ENCODE measurements at regions not wholly inside any gene's neighbourhood (a gene's known extent, or its start where the extent isn't known, plus 50 kb on each side); places are given as distances from the start of the nearest gene placed in this dataset.
A peak's percentile ranks its signal among the peaks of the same experiment; 100 is the strongest.

DNA sequence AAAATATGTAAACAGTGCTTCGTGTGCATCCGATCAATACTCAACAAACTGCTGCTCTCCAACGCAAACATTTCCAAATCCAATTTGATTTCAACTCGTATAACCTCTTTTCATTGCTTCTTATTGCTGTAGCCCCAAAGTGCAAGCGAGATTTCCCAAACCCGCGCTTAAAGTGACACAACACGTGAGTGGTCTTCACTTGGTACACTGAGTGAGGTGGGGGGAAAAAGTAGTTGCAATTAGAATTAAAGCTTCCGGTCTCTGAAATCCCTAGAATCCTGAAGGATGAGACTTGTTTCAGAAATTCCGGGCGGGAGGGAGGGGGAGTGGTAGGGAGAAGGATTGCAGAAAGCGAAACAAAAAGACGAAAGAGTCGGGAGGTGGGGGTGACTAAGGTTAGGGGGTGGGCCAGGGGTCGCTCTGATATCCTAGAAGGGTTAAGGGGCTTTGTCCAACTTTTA, 387.5 kb downstream of the BCAT1 start:
- Histone ChIP-seq H3K9ac (ENCODE audit: low read length) (no peak overlapping the region; the same call in 1 of the 2 replicates), H4K20me1 (ENCODE audit: insufficient read depth, low read depth, low read length) (no peaks in the 10 kb centered on the region), H3K4me1 (ENCODE audit: low read length) (peaks cover 4% of the 10 kb centered on the region), H3K27me3 (ENCODE audit: low read length) (no peaks in the 10 kb centered on the region), H3K27ac (ENCODE audit: low read length) (no peak overlapping the region), H3K9me3 (ENCODE audit: low read length) (no peaks in the 10 kb centered on the region), H3K79me2 (ENCODE audit: low read length) (no peaks in the 10 kb centered on the region), H3K4me2 (ENCODE audit: low read depth, low read length, poor library complexity, severe bottlenecking) (peak overlapping the region; percentile 60), H2AFZ (ENCODE audit: low read length) (0 out of 2 replicates have a peak overlapping the region, but pooled peaks have one; percentile 51), H3K9me2 (replicated peaks; ENCODE audit: insufficient read depth, low read length) (no peaks in the 10 kb centered on the region), H3K4me3 (ENCODE audit: low read length) (peak overlapping the region; percentile 48), H3K36me3 (ENCODE audit: insufficient read depth, low read length) (no peaks in the 10 kb centered on the region)
- no peak for DNase-seq

- Histone ChIP-seq H2AFZ (ENCODE audit: low read length) (no peak overlapping the region), H3K27me3 (ENCODE audit: low read length) (no peaks in the 10 kb centered on the region), H3K36me3 (ENCODE audit: insufficient read depth, low read length) (no peaks in the 10 kb centered on the region), H3K9ac (ENCODE audit: low read length) (no peak overlapping the region), H4K20me1 (ENCODE audit: insufficient read depth, low read depth, low read length) (no peaks in the 10 kb centered on the region), H3K9me3 (ENCODE audit: low read length) (no peaks in the 10 kb centered on the region), H3K4me1 (ENCODE audit: low read length) (peaks cover 4% of the 10 kb centered on the region), H3K79me2 (ENCODE audit: low read length) (no peaks in the 10 kb centered on the region), H3K27ac (ENCODE audit: low read length) (no peak overlapping the region), H3K4me3 (ENCODE audit: low read length) (no peak overlapping the region), H3K4me2 (ENCODE audit: low read depth, low read length, poor library complexity, severe bottlenecking) (no peak overlapping the region), H3K9me2 (replicated peaks; ENCODE audit: insufficient read depth, low read length) (no peaks in the 10 kb centered on the region)
- DNase-seq, result no peak
These were observed 388.1 kb downstream of the BCAT1 start for GRCh38 chr12:24560831-24561271.

DNA sequence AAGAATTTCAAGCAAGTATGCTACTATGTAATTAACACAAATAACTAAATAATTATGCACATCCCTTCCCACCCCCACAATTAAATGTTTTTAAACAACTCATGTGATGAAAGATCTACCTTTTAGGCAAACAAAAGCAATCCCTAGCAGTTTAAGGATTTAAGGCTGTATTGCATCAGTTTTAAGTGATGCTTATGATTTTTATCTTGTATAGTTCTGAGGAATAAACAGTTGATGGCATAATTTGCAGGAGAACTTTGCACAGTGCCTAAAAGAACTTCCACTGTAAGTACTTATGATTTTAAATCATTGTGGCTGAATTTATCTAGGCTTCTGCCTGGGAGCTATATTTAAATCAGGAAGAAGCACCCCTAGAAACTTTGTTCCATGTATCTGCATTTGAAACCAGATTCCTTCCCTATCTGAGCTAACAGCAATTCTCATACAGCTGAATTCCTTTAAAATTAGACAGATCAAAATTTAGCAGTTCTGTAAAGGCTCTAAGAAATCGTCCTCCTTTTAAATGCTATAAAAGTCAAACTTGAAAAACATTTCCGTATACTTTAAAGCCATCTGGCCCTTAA, 388.6 kb downstream of the BCAT1 start:
- no peak overlapping the region for H3K4me2 ChIP-seq (ENCODE audit: low read depth, low read length, poor library complexity, severe bottlenecking)
- H3K4me1 ChIP-seq (ENCODE audit: low read length), result peaks cover 4% of the 10 kb centered on the region
- DNase-seq, result no peak
- H3K79me2 ChIP-seq (ENCODE audit: low read length), result no peaks in the 10 kb centered on the region
- no peaks in the 10 kb centered on the region for H3K36me3 ChIP-seq (ENCODE audit: insufficient read depth, low read length)
- H3K9ac ChIP-seq (ENCODE audit: low read length), result no peak overlapping the region
- H4K20me1 ChIP-seq (ENCODE audit: insufficient read depth, low read depth, low read length), result no peaks in the 10 kb centered on the region
- H2AFZ ChIP-seq (ENCODE audit: low read length), result no peak overlapping the region
- H3K27me3 ChIP-seq (ENCODE audit: low read length), result no peaks in the 10 kb centered on the region
- no peaks in the 10 kb centered on the region for H3K9me3 ChIP-seq (ENCODE audit: low read length)
- H3K4me3 ChIP-seq (ENCODE audit: low read length), result no peak overlapping the region
- H3K27ac ChIP-seq (ENCODE audit: low read length), result no peak overlapping the region
- no peaks in the 10 kb centered on the region for H3K9me2 ChIP-seq (replicated peaks; ENCODE audit: insufficient read depth, low read length)

GRCh38 chr12:24557738-24558137, 391.2 kb downstream of the BCAT1 start:
- Histone ChIP-seq H3K36me3 (ENCODE audit: insufficient read depth, low read length) (no peaks in the 10 kb centered on the region), H3K27me3 (ENCODE audit: low read length) (no peaks in the 10 kb centered on the region), H2AFZ (ENCODE audit: low read length) (no peak overlapping the region), H3K27ac (ENCODE audit: low read length) (no peak overlapping the region), H3K9me2 (replicated peaks; ENCODE audit: insufficient read depth, low read length) (no peaks in the 10 kb centered on the region), H3K9me3 (ENCODE audit: low read length) (no peaks in the 10 kb centered on the region), H3K4me1 (ENCODE audit: low read length) (peaks cover 4% of the 10 kb centered on the region), H3K4me3 (ENCODE audit: low read length) (no peak overlapping the region), H3K4me2 (ENCODE audit: low read depth, low read length, poor library complexity, severe bottlenecking) (no peak overlapping the region), H3K9ac (ENCODE audit: low read length) (no peak overlapping the region), H3K79me2 (ENCODE audit: low read length) (no peaks in the 10 kb centered on the region), H4K20me1 (ENCODE audit: insufficient read depth, low read depth, low read length) (no peaks in the 10 kb centered on the region)
- DNase-seq, result no peak

GRCh38 chr12:24555730-24556129, 393.2 kb downstream of the BCAT1 start:
- Histone ChIP-seq H3K79me2 (ENCODE audit: low read length) (no peaks in the 10 kb centered on the region), H3K9me3 (ENCODE audit: low read length) (no peaks in the 10 kb centered on the region), H3K4me2 (ENCODE audit: low read depth, low read length, poor library complexity, severe bottlenecking) (no peak overlapping the region), H3K9me2 (replicated peaks; ENCODE audit: insufficient read depth, low read length) (no peaks in the 10 kb centered on the region), H3K27ac (ENCODE audit: low read length) (no peak overlapping the region), H3K27me3 (ENCODE audit: low read length) (no peaks in the 10 kb centered on the region), H3K36me3 (ENCODE audit: insufficient read depth, low read length) (no peaks in the 10 kb centered on the region), H3K9ac (ENCODE audit: low read length) (no peak overlapping the region), H3K4me3 (ENCODE audit: low read length) (no peak overlapping the region), H2AFZ (ENCODE audit: low read length) (no peak overlapping the region), H4K20me1 (ENCODE audit: insufficient read depth, low read depth, low read length) (no peaks in the 10 kb centered on the region), H3K4me1 (ENCODE audit: low read length) (no peaks in the 10 kb centered on the region)
- no peak for DNase-seq

- Histone ChIP-seq H3K9me3 (ENCODE audit: low read length) (no peaks in the 10 kb centered on the region), H3K36me3 (ENCODE audit: insufficient read depth, low read length) (no peaks in the 10 kb centered on the region), H3K4me3 (ENCODE audit: low read length) (no peak overlapping the region), H3K9ac (ENCODE audit: low read length) (no peak overlapping the region), H3K4me1 (ENCODE audit: low read length) (no peaks in the 10 kb centered on the region), H2AFZ (ENCODE audit: low read length) (no peak overlapping the region), H3K27ac (ENCODE audit: low read length) (no peak overlapping the region), H3K4me2 (ENCODE audit: low read depth, low read length, poor library complexity, severe bottlenecking) (no peak overlapping the region), H3K79me2 (ENCODE audit: low read length) (no peaks in the 10 kb centered on the region), H3K27me3 (ENCODE audit: low read length) (no peaks in the 10 kb centered on the region), H3K9me2 (replicated peaks; ENCODE audit: insufficient read depth, low read length) (no peaks in the 10 kb centered on the region), H4K20me1 (ENCODE audit: insufficient read depth, low read depth, low read length) (no peaks in the 10 kb centered on the region)
- no peak for DNase-seq
These were observed 394.1 kb downstream of the BCAT1 start for GRCh38 chr12:24554612-24555295.

- no peak overlapping the region for H3K27ac ChIP-seq (ENCODE audit: low read length)
- H4K20me1 ChIP-seq (ENCODE audit: insufficient read depth, low read depth, low read length), result no peaks in the 10 kb centered on the region
- no peak overlapping the region for H2AFZ ChIP-seq (ENCODE audit: low read length)
- H3K36me3 ChIP-seq (ENCODE audit: insufficient read depth, low read length), result no peaks in the 10 kb centered on the region
- no peaks in the 10 kb centered on the region for H3K4me1 ChIP-seq (ENCODE audit: low read length)
- H3K9ac ChIP-seq (ENCODE audit: low read length), result no peak overlapping the region
- no peak overlapping the region for H3K4me2 ChIP-seq (ENCODE audit: low read depth, low read length, poor library complexity, severe bottlenecking)
- H3K27me3 ChIP-seq (ENCODE audit: low read length), result no peaks in the 10 kb centered on the region
- no peaks in the 10 kb centered on the region for H3K9me3 ChIP-seq (ENCODE audit: low read length)
- H3K79me2 ChIP-seq (ENCODE audit: low read length), result no peaks in the 10 kb centered on the region
- H3K4me3 ChIP-seq (ENCODE audit: low read length), result no peak overlapping the region
- no peak for DNase-seq
- no peaks in the 10 kb centered on the region for H3K9me2 ChIP-seq (replicated peaks; ENCODE audit: insufficient read depth, low read length)
These were observed 395.6 kb downstream of the BCAT1 start for GRCh38 chr12:24553259-24553658.

DNA sequence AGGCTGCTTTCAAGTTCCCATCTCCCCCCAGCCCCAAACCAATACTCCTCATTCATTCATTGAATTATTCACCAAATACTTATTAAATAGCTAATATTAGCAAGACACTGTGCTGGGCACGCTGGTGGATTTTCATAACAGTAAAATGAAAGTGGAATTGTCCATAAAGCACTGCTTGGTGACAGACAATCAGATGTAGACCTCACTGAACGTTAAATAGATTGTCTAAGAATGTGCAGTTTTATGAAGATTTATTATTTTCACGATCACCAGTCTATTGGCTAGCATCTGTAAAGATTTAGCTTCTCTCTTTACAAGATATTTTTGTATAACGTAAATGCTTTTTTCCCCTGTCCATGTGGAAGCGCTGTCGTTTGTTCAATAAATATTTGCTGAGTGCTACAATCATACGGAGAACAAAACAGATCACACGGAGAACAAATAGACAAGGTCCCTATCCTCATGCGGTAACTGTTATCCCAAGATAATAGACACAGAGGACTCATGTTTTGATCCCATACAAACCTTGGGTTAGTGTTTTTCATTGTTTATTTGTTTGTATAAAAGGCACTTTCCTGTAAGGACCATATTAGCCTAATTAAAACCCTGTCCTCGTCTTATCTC, 397.6 kb downstream of the BCAT1 start:
- Histone ChIP-seq H3K4me2 (ENCODE audit: low read depth, low read length, poor library complexity, severe bottlenecking) (no peak overlapping the region), H3K79me2 (ENCODE audit: low read length) (no peaks in the 10 kb centered on the region), H3K9ac (ENCODE audit: low read length) (no peak overlapping the region)

More for the DNA sequence above, 397.6 kb downstream of the BCAT1 start:
- Histone ChIP-seq H3K9me2 (replicated peaks; ENCODE audit: insufficient read depth, low read length) (no peaks in the 10 kb centered on the region), H3K27ac (ENCODE audit: low read length) (no peak overlapping the region), H3K4me1 (ENCODE audit: low read length) (no peaks in the 10 kb centered on the region), H3K27me3 (ENCODE audit: low read length) (no peaks in the 10 kb centered on the region), H2AFZ (ENCODE audit: low read length) (no peak overlapping the region), H3K36me3 (ENCODE audit: insufficient read depth, low read length) (no peaks in the 10 kb centered on the region), H3K9me3 (ENCODE audit: low read length) (no peaks in the 10 kb centered on the region), H4K20me1 (ENCODE audit: insufficient read depth, low read depth, low read length) (no peaks in the 10 kb centered on the region), H3K4me3 (ENCODE audit: low read length) (no peak overlapping the region)
- DNase-seq, result no peak
